H9 (cell line): ENCODE measurements at regions not wholly inside any gene's neighbourhood (a gene's known extent, or its start where the extent isn't known, plus 50 kb on each side); places are given as distances from the start of the nearest gene placed in this dataset.

Experiments
- DNase-seq: peaks from one replicate; pipeline ENCODE4 v3.0.0-alpha.2; 2017
- H2AFZ ChIP-seq: one replicate; pipeline ENCODE4 v1.6.1; 2013; ENCODE audit warnings: mild to moderate bottlenecking, low read length, control low read depth, moderate library complexity
- H2AK5ac ChIP-seq: 2 replicates; pipeline ENCODE4 v1.6.1; 2013; ENCODE audit warnings: low read length, control low read depth, mixed read lengths; ENCODE audit not compliant: insufficient read length
- H2BK120ac ChIP-seq: one replicate; pipeline ENCODE4 v1.6.1; 2013; ENCODE audit warnings: low read depth, mild to moderate bottlenecking, low read length, control low read depth, inconsistent platforms; ENCODE audit not compliant: poor library complexity, severe bottlenecking
- H2BK12ac ChIP-seq: 2 replicates; pipeline ENCODE4 v1.6.1; 2013; ENCODE audit warnings: low read length, control low read depth, mixed read lengths, low read depth; ENCODE audit not compliant: insufficient read length
- H2BK15ac ChIP-seq: 2 replicates; pipeline ENCODE4 v1.6.1; 2013; ENCODE audit warnings: low read depth, low read length, control low read depth
- H2BK20ac ChIP-seq: one replicate; pipeline ENCODE4 v1.6.1; 2013; ENCODE audit warnings: low read depth, mild to moderate bottlenecking, low read length, control low read depth, inconsistent platforms; ENCODE audit not compliant: poor library complexity, severe bottlenecking
- H2BK5ac ChIP-seq: 2 replicates; pipeline ENCODE4 v1.6.1; 2013; ENCODE audit warnings: low read length, control low read depth, mixed read lengths; ENCODE audit not compliant: insufficient read length
- H3K14ac ChIP-seq: 2 replicates; pipeline ENCODE4 v1.6.1; 2013; ENCODE audit warnings: low read length, control low read depth; ENCODE audit not compliant: insufficient read depth
- H3K18ac ChIP-seq: 2 replicates; pipeline ENCODE4 v1.6.1; 2013; ENCODE audit warnings: low read depth, mild to moderate bottlenecking, mixed read lengths, low read length, control low read depth; ENCODE audit not compliant: insufficient read length
- H3K23ac ChIP-seq: 2 replicates; pipeline ENCODE4 v1.6.1; 2013; ENCODE audit warnings: low read length, control low read depth, mixed read lengths, low read depth; ENCODE audit not compliant: insufficient read length
- H3K23me2 ChIP-seq: 2 replicates; pipeline ENCODE4 v1.6.1; 2013; ENCODE audit warnings: low read depth, mild to moderate bottlenecking, mixed read lengths, low read length, control low read depth; ENCODE audit not compliant: insufficient read length, poor library complexity, severe bottlenecking
- H3K27ac ChIP-seq: 2 replicates; pipeline ENCODE4 v1.5.1; 2013; ENCODE audit warnings: low read length, control low read depth, mixed read lengths, low read depth; ENCODE audit not compliant: insufficient read length
- H3K27me3 ChIP-seq: 2 replicates; pipeline ENCODE4 v1.6.1; 2013; ENCODE audit warnings: low read length, control low read depth, inconsistent platforms; ENCODE audit not compliant: insufficient read depth
- H3K4ac ChIP-seq: 2 replicates; pipeline ENCODE4 v1.6.1; 2013; ENCODE audit warnings: low read depth, mild to moderate bottlenecking, control low read depth, inconsistent platforms, low read length, moderate library complexity
- H3K4me1 ChIP-seq: 2 replicates; pipeline ENCODE4 v1.6.1; 2013; ENCODE audit warnings: low read length, control low read depth, inconsistent platforms; ENCODE audit not compliant: insufficient read depth
- H3K4me2 ChIP-seq: 2 replicates; pipeline ENCODE4 v1.6.1; 2013; ENCODE audit warnings: low read length, control low read depth, mixed read lengths; ENCODE audit not compliant: insufficient read length, insufficient read depth
- H3K56ac ChIP-seq: 2 replicates; pipeline ENCODE4 v1.6.1; 2013; ENCODE audit warnings: low read depth, mild to moderate bottlenecking, mixed read lengths, low read length, control low read depth; ENCODE audit not compliant: insufficient read length
- H3K79me1 ChIP-seq: 2 replicates; pipeline ENCODE4 v1.6.1; 2013; ENCODE audit warnings: low read depth, mild to moderate bottlenecking, moderate library complexity, low read length, control low read depth, inconsistent platforms; ENCODE audit not compliant: insufficient read depth, poor library complexity, severe bottlenecking
- H3K79me2 ChIP-seq: 2 replicates; pipeline ENCODE4 v1.6.1; 2013; ENCODE audit warnings: low read length, control low read depth, inconsistent platforms; ENCODE audit not compliant: insufficient read depth
- H3K9ac ChIP-seq: 2 replicates; pipeline ENCODE4 v1.6.1; 2013; ENCODE audit warnings: low read length, control low read depth, mixed read lengths; ENCODE audit not compliant: insufficient read length; ENCODE audit errors: extremely low read depth
- H3K9me3 ChIP-seq: one replicate; pipeline ENCODE4 v1.6.1; 2013; ENCODE audit warnings: low read depth, low read length, inconsistent platforms; ENCODE audit not compliant: control insufficient read depth
- H3T11ph ChIP-seq: one replicate; pipeline ENCODE4 v1.6.1; 2013; ENCODE audit warnings: mild to moderate bottlenecking, low read length, control low read depth, inconsistent platforms
- H4K20me1 ChIP-seq: one replicate; pipeline ENCODE4 v1.6.1; 2013; ENCODE audit not compliant: control insufficient read depth, insufficient read length, insufficient read depth
- H4K5ac ChIP-seq: 2 replicates; pipeline ENCODE4 v1.6.1; 2013; ENCODE audit warnings: low read depth, mild to moderate bottlenecking, mixed read lengths, low read length, control low read depth; ENCODE audit not compliant: insufficient read length
- H4K8ac ChIP-seq: replicated peaks from 2 replicates; pipeline ENCODE4 v1.6.1; 2013; ENCODE audit warnings: low read length, control low read depth, mixed read lengths, low read depth; ENCODE audit not compliant: insufficient read length
- H4K91ac ChIP-seq: 2 replicates; pipeline ENCODE4 v1.6.1; 2013; ENCODE audit warnings: low read depth, mild to moderate bottlenecking, moderate library complexity, mixed read lengths, low read length, control low read depth; ENCODE audit not compliant: insufficient read length
- H3K27ac Mint-ChIP-seq, 3 experiments: 2 replicates in 2 of 3; 3 replicates in 1 of 3; pipeline ENCODE4 v1.8.0; 2020 to 2021; ENCODE audit warnings: mixed read lengths in 3 of 3, mild to moderate bottlenecking in 1 of 3, moderate library complexity in 1 of 3
- H3K27me3 Mint-ChIP-seq: 2 replicates; pipeline ENCODE4 v1.8.0; 2021; ENCODE audit warnings: low read depth, mild to moderate bottlenecking, moderate library complexity, mixed read lengths
- H3K36me3 Mint-ChIP-seq, 3 experiments: 2 replicates in 2 of 3; 3 replicates in 1 of 3; pipeline ENCODE4 v1.8.0; 2020 to 2021; ENCODE audit warnings: low read depth in 3 of 3, mixed read lengths in 3 of 3; ENCODE audit not compliant: insufficient read depth in 1 of 3
- H3K4me1 Mint-ChIP-seq, 2 experiments: 2 replicates each; pipeline ENCODE4 v1.8.0; 2020; ENCODE audit warnings: mixed read lengths in 2 of 2
- H3K4me3 Mint-ChIP-seq, 2 experiments: 2 replicates in 1 of 2; 3 replicates in 1 of 2; pipeline ENCODE4 v1.8.0; 2020 to 2021; ENCODE audit warnings: mild to moderate bottlenecking in 2 of 2, mixed read lengths in 2 of 2, moderate library complexity in 1 of 2
- H3K9me3 Mint-ChIP-seq, 2 experiments: 2 replicates in 1 of 2; 3 replicates in 1 of 2; pipeline ENCODE4 v1.8.0; 2020; ENCODE audit warnings: mild to moderate bottlenecking in 2 of 2, mixed read lengths in 2 of 2, moderate library complexity in 1 of 2
- WGBS: extraction: QIAGEN DNeasy Blood & Tissue Kit; methylation state at CpG from one replicate; pipeline ENCODE4 v1.1.7; 2013; ENCODE audit warnings: missing lambda C conversion rate, low lambda C conversion rate, mixed read lengths; ENCODE audit not compliant: insufficient read length; ENCODE audit errors: extremely low coverage; 5-methylcytosine and 5-hydroxymethylcytosine counted together
- TF ChIP-seq, protein P1 (sequence below): fragments of 200-600 bp; sonication (generic); conservative IDR thresholded peaks from 3 replicates; pipeline ENCODE4 v1.8.0; 2021; ENCODE audit warnings: antibody characterized with exemption, mild to moderate bottlenecking

GRCh38 chr10:16361086-16361485 is 75.7 kb upstream of the PTER start:
- no peaks in the 10 kb centered on the region for H4K20me1 ChIP-seq
- no peak overlapping the region for H3T11ph ChIP-seq
- no peak overlapping the region for H3K27ac ChIP-seq
- no peak for DNase-seq
- H3K27me3 ChIP-seq: no peaks in the 10 kb centered on the region
- Mint-ChIP-seq H3K36me3 (peaks cover 14 to 29% (median 27%) of the 10 kb centered on the region in 3 experiments), H3K9me3 (peaks cover 11 to 14% of the 10 kb centered on the region in 2 experiments), H3K4me1 (peaks cover 5 to 7% of the 10 kb centered on the region in 2 experiments), H3K27me3 (no peaks in the 10 kb centered on the region), H3K4me3 (no peak overlapping the region), H3K27ac (no peak overlapping the region)
- H2BK15ac ChIP-seq: no peak overlapping the region
- no peak overlapping the region for H4K8ac ChIP-seq
- H3K14ac ChIP-seq: no peak overlapping the region
- H2AFZ ChIP-seq: no peak overlapping the region
- no peak overlapping the region for H3K9ac ChIP-seq
- H2AK5ac ChIP-seq: no peak overlapping the region
- no peak overlapping the region for H2BK5ac ChIP-seq
- H3K23ac ChIP-seq: no peak overlapping the region
- H4K91ac ChIP-seq: no peak overlapping the region
- no peak overlapping the region for H3K4me2 ChIP-seq
- H2BK12ac ChIP-seq: no peak overlapping the region
- no peak overlapping the region for H3K4ac ChIP-seq
- H3K4me1 ChIP-seq: no peaks in the 10 kb centered on the region
- H3K18ac ChIP-seq: no peak overlapping the region
- peaks cover 6% of the 10 kb centered on the region for H3K9me3 ChIP-seq
- H3K79me1 ChIP-seq: no peaks in the 10 kb centered on the region
- no CpG with 5 or more reads among the region's 3 CpGs for WGBS
- H2BK20ac ChIP-seq: no peak overlapping the region
- H3K79me2 ChIP-seq: no peaks in the 10 kb centered on the region
- no peak overlapping the region for H2BK120ac ChIP-seq
- H3K23me2 ChIP-seq: no peaks in the 10 kb centered on the region
- TF ChIP-seq, protein P1, sequence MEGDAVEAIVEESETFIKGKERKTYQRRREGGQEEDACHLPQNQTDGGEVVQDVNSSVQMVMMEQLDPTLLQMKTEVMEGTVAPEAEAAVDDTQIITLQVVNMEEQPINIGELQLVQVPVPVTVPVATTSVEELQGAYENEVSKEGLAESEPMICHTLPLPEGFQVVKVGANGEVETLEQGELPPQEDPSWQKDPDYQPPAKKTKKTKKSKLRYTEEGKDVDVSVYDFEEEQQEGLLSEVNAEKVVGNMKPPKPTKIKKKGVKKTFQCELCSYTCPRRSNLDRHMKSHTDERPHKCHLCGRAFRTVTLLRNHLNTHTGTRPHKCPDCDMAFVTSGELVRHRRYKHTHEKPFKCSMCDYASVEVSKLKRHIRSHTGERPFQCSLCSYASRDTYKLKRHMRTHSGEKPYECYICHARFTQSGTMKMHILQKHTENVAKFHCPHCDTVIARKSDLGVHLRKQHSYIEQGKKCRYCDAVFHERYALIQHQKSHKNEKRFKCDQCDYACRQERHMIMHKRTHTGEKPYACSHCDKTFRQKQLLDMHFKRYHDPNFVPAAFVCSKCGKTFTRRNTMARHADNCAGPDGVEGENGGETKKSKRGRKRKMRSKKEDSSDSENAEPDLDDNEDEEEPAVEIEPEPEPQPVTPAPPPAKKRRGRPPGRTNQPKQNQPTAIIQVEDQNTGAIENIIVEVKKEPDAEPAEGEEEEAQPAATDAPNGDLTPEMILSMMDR: no peak
- H3K56ac ChIP-seq: no peak overlapping the region
- no peak overlapping the region for H4K5ac ChIP-seq
